Body of pancreas (tissue), 4 donors: ENCODE measurements at regions not wholly inside any gene's neighbourhood (a gene's known extent, or its start where the extent isn't known, plus 50 kb on each side); places are given as distances from the start of the nearest gene placed in this dataset.

Experiments used
- ATAC-seq: fragments of 150-250 bp; one replicate; pipeline ENCODE4 v1.9.1; 2016
- DNase-seq, 4 donors: peaks; one replicate each; pipeline ENCODE4 v3.0.0-alpha.2; 2019
- H3K27ac ChIP-seq, 4 donors: fragments of 200-600 bp; sonication (generic); 1 replicate in 3 of 4; 2 replicates in 1 of 4; pipeline versions ENCODE4 v1.5.1 to v1.6.1; 2016 to 2019; ENCODE audit warnings: mild to moderate bottlenecking in 1 of 4, mixed read lengths in 1 of 4, moderate library complexity in 1 of 4
- H3K27me3 ChIP-seq, 2 donors: fragments of 200-600 bp; sonication (generic); one replicate each; pipeline ENCODE4 v1.6.0; 2016; ENCODE audit warnings: mild to moderate bottlenecking in 1 of 2
- H3K36me3 ChIP-seq, 2 donors: fragments of 200-600 bp; sonication (generic); replicated peaks in 1 of 2; 2 replicates each; pipeline ENCODE4 v1.5.1; 2016; ENCODE audit warnings: low read depth in 2 of 2; ENCODE audit not compliant: insufficient read depth in 1 of 2
- H3K4me1 ChIP-seq: fragments of 200-600 bp; sonication (generic); one replicate; pipeline ENCODE4 v1.6.0; 2016
- H3K4me3 ChIP-seq, 2 donors: fragments of 200-600 bp; sonication (generic); 1 replicate in 1 of 2; 2 replicates in 1 of 2; pipeline ENCODE4 v1.5.1; 2016 to 2019
- H3K9me3 ChIP-seq, 3 donors: fragments of 200-600 bp; sonication (generic); 1 replicate in 2 of 3; 2 replicates in 1 of 3; pipeline ENCODE4 v1.5.1; 2016
- CTCF ChIP-seq, 7 experiments: fragments of 450-650 bp in 4 of 7; fragments of 200-600 bp in 3 of 7; sonication (generic) in 3 of 7; IDR thresholded peaks; one replicate each; pipeline ENCODE4 v1.5.1; 2016 to 2019; ENCODE audit warnings: antibody characterized with exemption in 7 of 7
- POLR2A ChIP-seq, 3 donors: fragments of 450-650 bp; IDR thresholded peaks; one replicate each; pipeline ENCODE4 v1.6.1; 2016; ENCODE audit warnings: antibody characterized with exemption in 3 of 3, mild to moderate bottlenecking in 2 of 3
- WGBS, 2 donors: methylation state at CpG; one replicate each; pipeline ENCODE4 v1.1.5; 2017; 5-methylcytosine and 5-hydroxymethylcytosine counted together
- intact Hi-C: fragments of 100-400 bp; cut with DNase I; formaldehyde crosslinking; loops from one replicate; pipeline ENCODE4 v1.15.1; 2023

- WGBS, 2 donors: 73 to 85% methylated on average over 2 of the region's 2 CpGs
- Histone ChIP-seq H3K27me3 (no peaks in the 10 kb centered on the region), H3K27ac (no peak overlapping the region), H3K9me3 (no peaks in the 10 kb centered on the region), H3K4me3 (no peak overlapping the region), H3K36me3 (no peaks in the 10 kb centered on the region), H3K4me1 (no peaks in the 10 kb centered on the region)
- ATAC-seq (no peak), DNase-seq (no peak)
- no peak for TF ChIP-seq CTCF (IDR thresholded peaks at IDR 0.05)
- TF ChIP-seq POLR2A (IDR thresholded peaks at IDR 0.05): no peak
- intact Hi-C loops: no loop called here
Observed at GRCh38 chr13:44089452-44089851, 209.7 kb downstream of the LACC1 start.

- no peak for ATAC-seq
- H3K27me3 ChIP-seq: no peaks in the 10 kb centered on the region
- H3K36me3 ChIP-seq: no peaks in the 10 kb centered on the region
- no peak for DNase-seq
- no peak overlapping the region for H3K27ac ChIP-seq
- 83 to 85% methylated on average over 4 of the region's 4 CpGs for WGBS, 2 donors
- TF ChIP-seq CTCF (IDR thresholded peaks at IDR 0.05): no peak
- no peak for TF ChIP-seq POLR2A (IDR thresholded peaks at IDR 0.05)
- no peaks in the 10 kb centered on the region for H3K4me1 ChIP-seq
- no peak overlapping the region for H3K4me3 ChIP-seq
- intact Hi-C loops: no loop called here
- H3K9me3 ChIP-seq: no peaks in the 10 kb centered on the region
Observed at GRCh38 chr13:44092078-44092970, 212.6 kb downstream of the LACC1 start.

GRCh38 chr13:44093607-44094564 lies 214.2 kb downstream of the LACC1 start:
- Histone ChIP-seq H3K27me3 (no peaks in the 10 kb centered on the region), H3K36me3 (no peaks in the 10 kb centered on the region), H3K27ac (no peak overlapping the region), H3K4me1 (no peaks in the 10 kb centered on the region), H3K9me3 (no peaks in the 10 kb centered on the region), H3K4me3 (no peak overlapping the region)
- ATAC-seq (no peak), DNase-seq (no peak)
- TF ChIP-seq POLR2A (IDR thresholded peaks at IDR 0.05) (no peak), CTCF (IDR thresholded peaks at IDR 0.05) (no peak)
- 44 to 55% methylated on average over 4 of the region's 4 CpGs for WGBS, 2 donors
- intact Hi-C loops: no loop called here

- intact Hi-C loops: no loop called here
- TF ChIP-seq POLR2A (IDR thresholded peaks at IDR 0.05) (no peak), CTCF (IDR thresholded peaks at IDR 0.05) (no peak)
- ATAC-seq (no peak), DNase-seq (no peak)
- no peak overlapping the region for H3K27ac ChIP-seq
- no peaks in the 10 kb centered on the region for H3K36me3 ChIP-seq
- no peak overlapping the region for H3K4me3 ChIP-seq
- H3K27me3 ChIP-seq: no peaks in the 10 kb centered on the region
- no peaks in the 10 kb centered on the region for H3K4me1 ChIP-seq
- H3K9me3 ChIP-seq: no peaks in the 10 kb centered on the region
Observed at GRCh38 chr13:44096901-44097300, 217.2 kb downstream of the LACC1 start.
